Peyer's patch (tissue), 4 donors: ENCODE measurements at regions not wholly inside any gene's neighbourhood (a gene's known extent, or its start where the extent isn't known, plus 50 kb on each side); places are given as distances from the start of the nearest gene placed in this dataset.

Experiments used
- DNase-seq, 3 donors: peaks; one replicate each; pipeline ENCODE4 v3.0.0-alpha.2; 2017 to 2019
- H3K27ac ChIP-seq, 4 donors: fragments of 200-600 bp; sonication (generic); one replicate each; pipeline ENCODE4 v1.5.1; 2016 to 2019
- H3K27me3 ChIP-seq, 2 donors: fragments of 200-600 bp; sonication (generic); one replicate each; pipeline ENCODE4 v1.5.1; 2019
- H3K36me3 ChIP-seq, 3 donors: fragments of 200-600 bp; sonication (generic); one replicate each; pipeline ENCODE4 v1.5.1; 2016 to 2019
- H3K4me1 ChIP-seq, 4 donors: fragments of 200-600 bp; sonication (generic); one replicate each; pipeline ENCODE4 v1.5.1; 2016 to 2019
- H3K4me3 ChIP-seq, 4 donors: fragments of 200-600 bp; sonication (generic); 1 replicate in 3 of 4; 2 replicates in 1 of 4; pipeline ENCODE4 v1.5.1; 2016 to 2019; ENCODE audit warnings: mild to moderate bottlenecking in 1 of 4
- H3K9me3 ChIP-seq, 4 donors: fragments of 200-600 bp; sonication (generic); one replicate each; pipeline ENCODE4 v1.5.1; 2016 to 2019; ENCODE audit warnings: mild to moderate bottlenecking in 1 of 4
- POLR2A ChIP-seq, 2 donors: fragments of 450-650 bp; IDR thresholded peaks; one replicate each; pipeline ENCODE4 v1.5.1; 2017; ENCODE audit warnings: antibody characterized with exemption in 2 of 2, mild to moderate bottlenecking in 2 of 2, moderate library complexity in 2 of 2
- TF ChIP-seq, protein P1 (sequence below), 6 experiments: fragments of 450-650 bp in 4 of 6; fragments of 200-600 bp in 2 of 6; sonication (generic) in 1 of 6; IDR thresholded peaks; one replicate each; pipeline ENCODE4 v1.5.1; 2017 to 2019; ENCODE audit warnings: antibody characterized with exemption in 6 of 6, mild to moderate bottlenecking in 3 of 6, moderate library complexity in 1 of 6

- Histone ChIP-seq H3K27me3 (no peaks in the 10 kb centered on the region), H3K4me1 (no peaks in the 10 kb centered on the region), H3K36me3 (no peaks in the 10 kb centered on the region), H3K4me3 (no peak overlapping the region), H3K27ac (no peak overlapping the region), H3K9me3 (no peaks in the 10 kb centered on the region)
- no peak for DNase-seq
- TF ChIP-seq, protein P1, sequence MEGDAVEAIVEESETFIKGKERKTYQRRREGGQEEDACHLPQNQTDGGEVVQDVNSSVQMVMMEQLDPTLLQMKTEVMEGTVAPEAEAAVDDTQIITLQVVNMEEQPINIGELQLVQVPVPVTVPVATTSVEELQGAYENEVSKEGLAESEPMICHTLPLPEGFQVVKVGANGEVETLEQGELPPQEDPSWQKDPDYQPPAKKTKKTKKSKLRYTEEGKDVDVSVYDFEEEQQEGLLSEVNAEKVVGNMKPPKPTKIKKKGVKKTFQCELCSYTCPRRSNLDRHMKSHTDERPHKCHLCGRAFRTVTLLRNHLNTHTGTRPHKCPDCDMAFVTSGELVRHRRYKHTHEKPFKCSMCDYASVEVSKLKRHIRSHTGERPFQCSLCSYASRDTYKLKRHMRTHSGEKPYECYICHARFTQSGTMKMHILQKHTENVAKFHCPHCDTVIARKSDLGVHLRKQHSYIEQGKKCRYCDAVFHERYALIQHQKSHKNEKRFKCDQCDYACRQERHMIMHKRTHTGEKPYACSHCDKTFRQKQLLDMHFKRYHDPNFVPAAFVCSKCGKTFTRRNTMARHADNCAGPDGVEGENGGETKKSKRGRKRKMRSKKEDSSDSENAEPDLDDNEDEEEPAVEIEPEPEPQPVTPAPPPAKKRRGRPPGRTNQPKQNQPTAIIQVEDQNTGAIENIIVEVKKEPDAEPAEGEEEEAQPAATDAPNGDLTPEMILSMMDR (IDR thresholded peaks at IDR 0.05): no peak
- TF ChIP-seq POLR2A (IDR thresholded peaks at IDR 0.05): no peak
Measured at GRCh38 chr4:153927451-153927850, 138.6 kb upstream of the SFRP2 start.

DNA sequence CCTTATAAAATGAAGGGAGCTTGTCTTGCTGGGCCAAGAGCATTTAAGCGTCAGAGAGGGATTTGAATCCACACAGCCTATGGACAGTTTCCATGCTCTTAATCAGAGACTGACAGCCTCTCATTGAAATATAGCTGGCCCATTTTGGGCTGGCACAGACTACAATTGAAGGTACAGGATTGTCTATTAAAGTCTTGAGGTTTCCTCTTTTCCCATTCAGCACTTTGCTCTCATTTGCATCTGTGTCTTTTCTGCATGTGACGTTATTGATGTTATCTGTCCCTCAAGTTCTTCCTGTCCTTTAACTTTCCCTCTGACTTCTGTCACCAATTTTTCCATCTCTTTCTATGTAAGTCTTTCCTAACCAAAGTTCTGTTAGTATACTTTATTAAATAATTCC is 133.3 kb upstream of the SFRP2 start:
- Histone ChIP-seq H3K27me3 (no peaks in the 10 kb centered on the region), H3K4me3 (no peak overlapping the region), H3K36me3 (no peaks in the 10 kb centered on the region), H3K4me1 (no peaks in the 10 kb centered on the region), H3K9me3 (no peaks in the 10 kb centered on the region), H3K27ac (no peak overlapping the region)
- no peak for DNase-seq
- TF ChIP-seq, protein P1 (IDR thresholded peaks at IDR 0.05): no peak
- no peak for TF ChIP-seq POLR2A (IDR thresholded peaks at IDR 0.05)

DNA sequence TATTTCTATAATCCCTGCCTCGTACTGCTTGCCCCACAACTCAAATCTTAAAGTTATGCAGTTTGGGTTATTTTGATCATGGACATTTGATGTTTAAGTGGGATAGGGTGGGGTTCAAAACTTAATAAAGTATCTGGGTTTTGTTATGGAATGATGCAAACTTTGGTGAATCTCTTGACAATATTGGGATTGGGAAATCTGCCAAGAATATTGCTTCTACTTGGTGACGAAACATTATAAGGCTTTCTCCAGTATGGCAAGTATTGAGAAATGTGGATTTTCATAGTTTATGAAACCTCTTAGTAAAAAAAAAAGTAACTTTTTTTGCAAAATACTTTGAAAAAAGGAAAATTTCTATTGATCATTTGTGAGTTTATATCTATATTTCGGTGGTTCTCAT is 130.8 kb upstream of the SFRP2 start:
- H3K4me3 ChIP-seq: no peak overlapping the region
- no peak overlapping the region for H3K27ac ChIP-seq
- no peaks in the 10 kb centered on the region for H3K36me3 ChIP-seq
- TF ChIP-seq, protein P1 (IDR thresholded peaks at IDR 0.05): no peak
- no peak for TF ChIP-seq POLR2A (IDR thresholded peaks at IDR 0.05)
- H3K4me1 ChIP-seq: no peaks in the 10 kb centered on the region
- no peaks in the 10 kb centered on the region for H3K27me3 ChIP-seq
- no peak for DNase-seq
- H3K9me3 ChIP-seq: no peaks in the 10 kb centered on the region

GRCh38 chr4:153916273-153916755 is 127.4 kb upstream of the SFRP2 start:
- H3K4me1 ChIP-seq: no peaks in the 10 kb centered on the region
- TF ChIP-seq, protein P1 (IDR thresholded peaks at IDR 0.05): no peak
- no peak for TF ChIP-seq POLR2A (IDR thresholded peaks at IDR 0.05)

DNA sequence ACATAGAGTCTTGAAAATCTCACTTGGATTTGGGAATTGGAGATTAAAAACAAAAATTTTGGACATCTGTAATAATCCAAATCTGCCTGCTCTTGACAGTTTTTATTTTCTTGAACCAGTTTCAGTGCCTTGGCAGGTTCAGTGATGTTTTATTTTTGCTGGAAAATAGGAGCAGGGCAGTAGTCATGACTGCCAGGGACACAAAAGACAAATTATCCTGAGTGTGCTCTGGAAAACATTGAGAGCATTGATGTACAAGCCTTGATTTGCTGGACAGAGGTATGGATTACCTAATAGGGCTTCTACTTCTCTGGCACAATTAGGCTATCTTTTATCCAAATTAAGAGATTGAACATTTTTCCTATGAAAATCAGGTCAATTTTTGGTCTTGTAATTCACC is 123.4 kb upstream of the SFRP2 start:
- Histone ChIP-seq H3K9me3 (no peaks in the 10 kb centered on the region), H3K27ac (no peak overlapping the region), H3K4me1 (no peaks in the 10 kb centered on the region), H3K27me3 (no peaks in the 10 kb centered on the region), H3K4me3 (no peak overlapping the region), H3K36me3 (no peaks in the 10 kb centered on the region)
- DNase-seq: no peak
- no peak for TF ChIP-seq POLR2A (IDR thresholded peaks at IDR 0.05)
- TF ChIP-seq, protein P1 (IDR thresholded peaks at IDR 0.05): no peak

More at GRCh38 chr4:153916273-153916755, 127.4 kb upstream of the SFRP2 start:
- no peak overlapping the region for H3K4me3 ChIP-seq
- no peak overlapping the region for H3K27ac ChIP-seq
- no peak for DNase-seq
- H3K9me3 ChIP-seq: no peaks in the 10 kb centered on the region
- no peaks in the 10 kb centered on the region for H3K27me3 ChIP-seq
- no peaks in the 10 kb centered on the region for H3K36me3 ChIP-seq

GRCh38 chr4:153909672-153910071 is 120.8 kb upstream of the SFRP2 start:
- Histone ChIP-seq H3K4me1 (no peaks in the 10 kb centered on the region), H3K4me3 (no peak overlapping the region), H3K27ac (no peak overlapping the region), H3K9me3 (no peaks in the 10 kb centered on the region), H3K36me3 (no peaks in the 10 kb centered on the region), H3K27me3 (no peaks in the 10 kb centered on the region)
- TF ChIP-seq POLR2A (IDR thresholded peaks at IDR 0.05): no peak
- TF ChIP-seq, protein P1 (IDR thresholded peaks at IDR 0.05): no peak
- DNase-seq: no peak
